Neutrophil (primary cell): ENCODE measurements at regions not wholly inside any gene's neighbourhood (a gene's known extent, or its start where the extent isn't known, plus 50 kb on each side); places are given as distances from the start of the nearest gene placed in this dataset.

Experiments used
- H3K27ac ChIP-seq: fragments of 200-600 bp; sonication (generic); 2 replicates; pipeline ENCODE4 v1.5.1; 2016; ENCODE audit warnings: mild to moderate bottlenecking, moderate library complexity
- H3K27me3 ChIP-seq: fragments of 200-600 bp; sonication (generic); 2 replicates; pipeline ENCODE4 v1.6.0; 2016; ENCODE audit warnings: mild to moderate bottlenecking
- H3K36me3 ChIP-seq: fragments of 200-600 bp; sonication (generic); 2 replicates; pipeline ENCODE4 v1.5.1; 2017
- H3K4me1 ChIP-seq, 2 experiments: fragments of 200-600 bp in 1 of 2; sonication (generic) in 1 of 2; 1 replicate in 1 of 2; 2 replicates in 1 of 2; pipeline versions ENCODE4 v1.5.1 to v1.6.1; 2013 to 2016; ENCODE audit warnings: low read depth in 1 of 2, low read length in 1 of 2, mild to moderate bottlenecking in 1 of 2, moderate library complexity in 1 of 2; ENCODE audit not compliant: control insufficient read depth in 1 of 2, insufficient read depth in 1 of 2
- H3K4me3 ChIP-seq, 2 experiments: fragments of 200-600 bp in 1 of 2; sonication (generic) in 1 of 2; 1 replicate in 1 of 2; 2 replicates in 1 of 2; pipeline ENCODE4 v1.5.1; 2013 to 2016; ENCODE audit warnings: low read depth in 1 of 2, low read length in 1 of 2, mild to moderate bottlenecking in 1 of 2, moderate library complexity in 1 of 2
- H3K9me3 ChIP-seq: fragments of 200-600 bp; sonication (generic); 2 replicates; pipeline ENCODE4 v1.5.1; 2016
- TF ChIP-seq, protein P1 (sequence below): fragments of 200-600 bp; sonication (generic); IDR thresholded peaks from 2 replicates; pipeline ENCODE4 v1.5.1; 2016; ENCODE audit warnings: antibody characterized with exemption

DNA sequence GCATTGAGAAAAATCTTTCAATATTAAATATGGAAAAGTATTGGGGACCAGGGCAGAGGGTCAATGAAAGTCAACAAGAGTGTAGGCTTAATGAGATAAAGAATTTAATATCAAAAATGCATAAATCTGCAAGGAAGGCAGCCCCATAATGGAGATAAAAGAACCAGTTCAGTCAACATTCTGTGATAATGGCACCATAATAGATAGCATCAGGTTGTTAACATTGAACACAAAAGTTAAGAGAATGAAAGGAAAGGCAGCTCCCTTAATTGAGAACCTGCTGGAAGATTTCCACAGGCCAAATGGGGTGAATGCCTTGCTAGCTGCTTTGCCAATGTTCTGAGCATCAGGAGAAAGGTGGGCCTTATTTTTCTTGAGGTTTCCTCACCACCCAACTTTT, 60.4 kb upstream of the TMEM33 start:
- Histone ChIP-seq H3K4me3 (no peak overlapping the region), H3K36me3 (no peaks in the 10 kb centered on the region), H3K4me1 (no peaks in the 10 kb centered on the region), H3K27ac (no peak overlapping the region), H3K9me3 (no peaks in the 10 kb centered on the region), H3K27me3 (peaks cover 100% of the 10 kb centered on the region)
- TF ChIP-seq, protein P1, sequence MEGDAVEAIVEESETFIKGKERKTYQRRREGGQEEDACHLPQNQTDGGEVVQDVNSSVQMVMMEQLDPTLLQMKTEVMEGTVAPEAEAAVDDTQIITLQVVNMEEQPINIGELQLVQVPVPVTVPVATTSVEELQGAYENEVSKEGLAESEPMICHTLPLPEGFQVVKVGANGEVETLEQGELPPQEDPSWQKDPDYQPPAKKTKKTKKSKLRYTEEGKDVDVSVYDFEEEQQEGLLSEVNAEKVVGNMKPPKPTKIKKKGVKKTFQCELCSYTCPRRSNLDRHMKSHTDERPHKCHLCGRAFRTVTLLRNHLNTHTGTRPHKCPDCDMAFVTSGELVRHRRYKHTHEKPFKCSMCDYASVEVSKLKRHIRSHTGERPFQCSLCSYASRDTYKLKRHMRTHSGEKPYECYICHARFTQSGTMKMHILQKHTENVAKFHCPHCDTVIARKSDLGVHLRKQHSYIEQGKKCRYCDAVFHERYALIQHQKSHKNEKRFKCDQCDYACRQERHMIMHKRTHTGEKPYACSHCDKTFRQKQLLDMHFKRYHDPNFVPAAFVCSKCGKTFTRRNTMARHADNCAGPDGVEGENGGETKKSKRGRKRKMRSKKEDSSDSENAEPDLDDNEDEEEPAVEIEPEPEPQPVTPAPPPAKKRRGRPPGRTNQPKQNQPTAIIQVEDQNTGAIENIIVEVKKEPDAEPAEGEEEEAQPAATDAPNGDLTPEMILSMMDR = no peak

DNA sequence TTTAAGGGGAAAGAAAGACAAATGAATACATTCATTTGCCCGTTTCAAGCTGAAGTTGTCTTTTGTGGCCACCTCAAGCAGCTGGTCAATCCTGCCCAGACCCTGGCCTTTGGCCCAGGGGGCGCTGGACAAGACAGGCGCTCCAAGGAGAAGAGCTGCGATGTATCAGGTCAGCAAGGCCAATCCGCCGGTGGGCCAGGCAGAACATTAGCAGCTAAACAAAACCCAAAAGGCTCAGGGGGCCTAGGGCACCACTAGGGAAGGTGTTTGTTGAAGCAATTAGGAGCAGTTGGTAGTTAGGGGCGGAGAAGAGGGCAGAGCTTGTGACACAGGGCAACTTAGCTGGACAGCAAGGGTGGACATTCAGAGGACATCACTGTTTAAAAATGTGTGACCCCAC, 60.8 kb upstream of the TMEM33 start:
- H3K27me3 ChIP-seq = peaks cover 100% of the 10 kb centered on the region
- no peak overlapping the region for H3K4me3 ChIP-seq
- H3K36me3 ChIP-seq = no peaks in the 10 kb centered on the region
- H3K4me1 ChIP-seq = no peaks in the 10 kb centered on the region
- no peak overlapping the region for H3K27ac ChIP-seq
- no peaks in the 10 kb centered on the region for H3K9me3 ChIP-seq
- TF ChIP-seq, protein P1 = no peak

- TF ChIP-seq, protein P1 = no peak
- H3K27me3 ChIP-seq = peaks cover 100% of the 10 kb centered on the region
- H3K9me3 ChIP-seq = no peaks in the 10 kb centered on the region
- no peaks in the 10 kb centered on the region for H3K4me1 ChIP-seq
- H3K27ac ChIP-seq = no peak overlapping the region
- no peak overlapping the region for H3K4me3 ChIP-seq
- H3K36me3 ChIP-seq = no peaks in the 10 kb centered on the region
Observed at GRCh38 chr4:41873380-41874295, 61.6 kb upstream of the TMEM33 start.

- TF ChIP-seq, protein P1 = no peak
- peaks cover 100% of the 10 kb centered on the region for H3K27me3 ChIP-seq
- no peak overlapping the region for H3K27ac ChIP-seq
Observed at GRCh38 chr4:41870035-41870434, 65.2 kb upstream of the TMEM33 start.

GRCh38 chr4:41866799-41867677, 68.2 kb upstream of the TMEM33 start:
- Histone ChIP-seq H3K27me3 (peaks cover 100% of the 10 kb centered on the region), H3K27ac (no peak overlapping the region), H3K36me3 (no peaks in the 10 kb centered on the region), H3K9me3 (no peaks in the 10 kb centered on the region), H3K4me1 (peaks cover 0 to 11% of the 10 kb centered on the region in 2 experiments), H3K4me3 (no peak overlapping the region)
- TF ChIP-seq, protein P1 = no peak

More at GRCh38 chr4:41870035-41870434, 65.2 kb upstream of the TMEM33 start:
- Histone ChIP-seq H3K9me3 (no peaks in the 10 kb centered on the region), H3K4me1 (peaks cover 0 to 11% of the 10 kb centered on the region in 2 experiments), H3K36me3 (no peaks in the 10 kb centered on the region), H3K4me3 (no peak overlapping the region)
